Esophagus muscularis mucosa (tissue), 4 donors: ENCODE measurements at regions not wholly inside any gene's neighbourhood (a gene's known extent, or its start where the extent isn't known, plus 50 kb on each side); places are given as distances from the start of the nearest gene placed in this dataset.
A peak's percentile ranks its signal among the peaks of the same experiment; 100 is the strongest.

Experiments
- DNase-seq: peaks from one replicate; pipeline ENCODE4 v3.0.0-alpha.2; 2017; ENCODE audit errors: extremely low spot score
- H3K27ac ChIP-seq, 4 donors: fragments of 200-600 bp; sonication (generic); replicated peaks in 1 of 4; 1 replicate in 3 of 4; 2 replicates in 1 of 4; pipeline ENCODE4 v1.5.1; 2016 to 2019; ENCODE audit warnings: mild to moderate bottlenecking in 1 of 4
- H3K27me3 ChIP-seq, 4 donors: fragments of 200-600 bp; sonication (generic); one replicate each; pipeline versions ENCODE4 v1.5.1 to v1.6.0; 2016 to 2019
- H3K36me3 ChIP-seq, 4 donors: fragments of 200-600 bp; sonication (generic); one replicate each; pipeline ENCODE4 v1.5.1; 2016 to 2019
- H3K4me1 ChIP-seq, 4 donors: fragments of 200-600 bp; sonication (generic); one replicate each; pipeline ENCODE4 v1.5.1; 2016 to 2019
- H3K4me3 ChIP-seq, 4 donors: fragments of 200-600 bp; sonication (generic); 1 replicate in 2 of 4; 2 replicates in 2 of 4; pipeline ENCODE4 v1.5.1; 2016 to 2019; ENCODE audit warnings: mild to moderate bottlenecking in 4 of 4, moderate library complexity in 1 of 4
- H3K9me3 ChIP-seq, 4 donors: fragments of 200-600 bp; sonication (generic); 1 replicate in 3 of 4; 2 replicates in 1 of 4; pipeline ENCODE4 v1.5.1; 2016 to 2019
- CTCF ChIP-seq, 3 experiments: fragments of 200-600 bp in 2 of 3; fragments of 450-650 bp in 1 of 3; sonication (generic) in 2 of 3; IDR thresholded peaks; one replicate each; pipeline ENCODE4 v1.5.1; 2017 to 2019; ENCODE audit warnings: antibody characterized with exemption in 3 of 3, mild to moderate bottlenecking in 2 of 3, moderate library complexity in 1 of 3
- EP300 ChIP-seq: sonication (generic); formaldehyde crosslinking; IDR thresholded peaks from one replicate; pipeline ENCODE4 v1.6.1; 2017; ENCODE audit warnings: antibody characterized with exemption
- POLR2A ChIP-seq: fragments of 450-650 bp; IDR thresholded peaks from one replicate; pipeline ENCODE4 v1.6.1; 2017; ENCODE audit warnings: antibody characterized with exemption, moderate library complexity, mild to moderate bottlenecking, low read depth
- POLR2AphosphoS5 ChIP-seq, 2 donors: sonication (generic); formaldehyde crosslinking; IDR thresholded peaks; one replicate each; pipeline ENCODE4 v1.6.1; 2017; ENCODE audit warnings: antibody characterized with exemption in 2 of 2
- WGBS: methylation state at CpG from one replicate; pipeline ENCODE4 v1.1.5; 2018; 5-methylcytosine and 5-hydroxymethylcytosine counted together
- intact Hi-C: fragments of 100-400 bp; cut with DNase I; formaldehyde crosslinking; loops from one replicate; pipeline ENCODE4 v1.15.1; 2023

- H3K27ac ChIP-seq: no peak overlapping the region
- WGBS: 94% methylated on average over 9 of the region's 9 CpGs
- no peaks in the 10 kb centered on the region for H3K27me3 ChIP-seq
- TF ChIP-seq CTCF (IDR thresholded peaks at IDR 0.05): peak in 1 of 3 experiments; percentile 26
- TF ChIP-seq POLR2AphosphoS5 (IDR thresholded peaks at IDR 0.05): no peak
- TF ChIP-seq POLR2A: no peak
- H3K9me3 ChIP-seq: no peaks in the 10 kb centered on the region
- no peaks in the 10 kb centered on the region for H3K4me1 ChIP-seq
- intact Hi-C loops: no loop called here
- H3K36me3 ChIP-seq: no peaks in the 10 kb centered on the region
- H3K4me3 ChIP-seq: no peak overlapping the region
- no peak for DNase-seq
These were observed 547.3 kb downstream of the CDK5RAP2 start for GRCh38 chr9:120032639-120033038.

DNA sequence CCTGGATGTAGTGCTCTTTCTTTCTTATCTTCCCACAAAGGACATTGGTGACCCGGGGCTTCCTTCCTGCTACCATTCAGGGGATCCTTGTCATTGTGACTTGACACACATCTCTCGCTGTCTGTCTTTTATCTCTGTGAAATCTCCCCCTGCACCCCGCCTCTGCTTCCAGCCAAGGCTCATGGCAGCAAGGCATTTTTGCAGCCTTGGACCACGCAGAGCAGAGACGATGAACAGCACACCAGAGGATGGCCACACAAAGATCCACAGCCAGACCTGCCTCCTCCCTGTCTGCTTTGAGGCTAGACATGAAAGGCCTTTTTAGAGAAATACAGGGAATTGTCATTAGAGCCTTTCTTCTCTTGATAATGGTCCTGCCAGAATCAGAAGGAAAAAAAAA, 549.1 kb downstream of the CDK5RAP2 start:
- Histone ChIP-seq H3K36me3 (no peaks in the 10 kb centered on the region), H3K9me3 (no peaks in the 10 kb centered on the region), H3K27ac (no peak overlapping the region), H3K4me3 (no peak overlapping the region), H3K27me3 (no peaks in the 10 kb centered on the region), H3K4me1 (no peaks in the 10 kb centered on the region)
- 47% methylated on average over 5 of the region's 5 CpGs for WGBS
- DNase-seq: no peak
- TF ChIP-seq CTCF (IDR thresholded peaks at IDR 0.05) (no peak), POLR2AphosphoS5 (IDR thresholded peaks at IDR 0.05) (no peak), EP300 (no peak), POLR2A (no peak)
- intact Hi-C loops: no loop called here

DNA sequence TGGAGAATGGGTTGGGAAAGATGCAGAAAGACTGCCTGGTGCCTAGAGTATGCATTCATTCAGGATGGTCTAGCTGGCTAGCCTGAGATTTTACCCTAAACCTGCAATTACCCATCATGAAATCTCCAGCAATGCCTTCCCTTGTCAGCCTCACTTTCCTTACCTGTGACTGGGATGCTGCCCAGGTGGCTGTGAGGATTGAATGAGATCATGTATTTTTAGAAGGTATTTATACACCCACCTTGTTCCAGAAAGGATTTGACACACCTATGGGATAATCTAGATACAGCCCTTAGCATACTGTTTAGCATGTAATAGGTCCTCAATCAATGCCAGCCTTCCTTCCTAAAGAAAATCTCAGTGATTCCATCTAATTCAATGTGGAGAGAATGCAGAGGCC, 561.4 kb downstream of the CDK5RAP2 start:
- no peaks in the 10 kb centered on the region for H3K27me3 ChIP-seq
- H3K9me3 ChIP-seq: no peaks in the 10 kb centered on the region
- intact Hi-C loops: no loop called here
- no peaks in the 10 kb centered on the region for H3K4me1 ChIP-seq
- no peak overlapping the region for H3K4me3 ChIP-seq
- TF ChIP-seq EP300: no peak
- TF ChIP-seq CTCF (IDR thresholded peaks at IDR 0.05): no peak
- DNase-seq: no peak
- H3K27ac ChIP-seq: no peak overlapping the region
- no peaks in the 10 kb centered on the region for H3K36me3 ChIP-seq

DNA sequence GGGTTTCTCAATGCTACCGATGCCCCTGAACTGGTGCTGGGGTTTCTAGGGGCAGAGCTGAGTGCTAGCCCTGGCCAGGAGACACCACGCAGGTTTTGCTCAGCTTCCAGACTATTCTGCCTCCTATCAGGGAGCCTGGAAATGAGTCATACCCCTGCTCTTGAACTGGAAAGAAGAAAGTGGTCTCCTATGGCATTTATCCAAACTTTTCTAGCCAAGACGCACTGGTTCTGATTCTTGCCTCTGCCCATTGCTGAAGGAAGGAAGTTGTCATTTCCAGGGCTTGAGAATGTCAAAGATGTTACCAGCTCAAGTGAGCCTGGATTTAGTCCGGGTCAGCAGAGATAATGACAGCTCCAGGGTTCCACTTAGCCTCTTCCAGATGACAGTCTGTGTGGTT, 561.9 kb downstream of the CDK5RAP2 start:
- Histone ChIP-seq H3K4me1 (no peaks in the 10 kb centered on the region), H3K36me3 (no peaks in the 10 kb centered on the region), H3K9me3 (no peaks in the 10 kb centered on the region), H3K27ac (no peak overlapping the region), H3K4me3 (no peak overlapping the region), H3K27me3 (no peaks in the 10 kb centered on the region)
- TF ChIP-seq EP300 (no peak), POLR2A (no peak), POLR2AphosphoS5 (IDR thresholded peaks at IDR 0.05) (no peak), CTCF (IDR thresholded peaks at IDR 0.05) (no peak)
- 67% methylated on average over 4 of the region's 4 CpGs for WGBS
- DNase-seq: no peak
- intact Hi-C loops: no loop called here

- no peaks in the 10 kb centered on the region for H3K36me3 ChIP-seq
- intact Hi-C loops: no loop called here
- TF ChIP-seq POLR2A (no peak), CTCF (IDR thresholded peaks at IDR 0.05) (no peak), POLR2AphosphoS5 (IDR thresholded peaks at IDR 0.05) (no peak), EP300 (no peak)
- no peaks in the 10 kb centered on the region for H3K4me1 ChIP-seq
- no peaks in the 10 kb centered on the region for H3K27me3 ChIP-seq
- H3K9me3 ChIP-seq: no peaks in the 10 kb centered on the region
- no peak overlapping the region for H3K27ac ChIP-seq
- H3K4me3 ChIP-seq: no peak overlapping the region
- 46% methylated on average over 2 of the region's 2 CpGs for WGBS
- DNase-seq: no peak
These were observed 563.7 kb downstream of the CDK5RAP2 start for GRCh38 chr9:120016231-120016630.
